ENCODE measurements at regions not wholly inside any gene's neighbourhood (a gene's known extent, or its start where the extent isn't known, plus 50 kb on each side); places are given as distances from the start of the nearest gene placed in this dataset.

- FAIRE-seq, result no peak
Observed at GRCh38 chr21:28639737-28640136, 352.9 kb downstream of the LTN1 start.

GRCh38 chr21:28636752-28637691 lies 355.7 kb downstream of the LTN1 start:
- FAIRE-seq, result no peak

GRCh38 chr21:28635541-28635940 lies 357.1 kb downstream of the LTN1 start:
- no peak for FAIRE-seq

- FAIRE-seq, result no peak
Observed at GRCh38 chr21:28633839-28634555, 358.7 kb downstream of the LTN1 start.

- FAIRE-seq, result no peak
Observed at GRCh38 chr21:28632755-28633408, 359.8 kb downstream of the LTN1 start.

- FAIRE-seq, result no peak
Observed at GRCh38 chr21:28627691-28628090, 365.0 kb downstream of the LTN1 start.

- FAIRE-seq, result no peak
Observed at GRCh38 chr21:28627261-28627660, 365.4 kb downstream of the LTN1 start.

GRCh38 chr21:28624626-28625025 lies 368.1 kb downstream of the LTN1 start:
- no peak for FAIRE-seq

- FAIRE-seq, result no peak
Observed at GRCh38 chr21:28617300-28617699, 375.4 kb downstream of the LTN1 start.

- FAIRE-seq, result no peak
Observed at GRCh38 chr21:28615276-28615675, 377.4 kb downstream of the LTN1 start.

- FAIRE-seq, result no peak
Observed at GRCh38 chr21:28614791-28615190, 377.9 kb downstream of the LTN1 start.

- FAIRE-seq, result no peak
Observed at GRCh38 chr21:28608646-28609045, 384.0 kb downstream of the LTN1 start.

- no peak for FAIRE-seq
Observed at GRCh38 chr21:28607545-28607944, 385.1 kb downstream of the LTN1 start.

GRCh38 chr21:28604946-28605537 lies 387.6 kb downstream of the LTN1 start:
- no peak for FAIRE-seq

- FAIRE-seq, result no peak
Observed at GRCh38 chr21:28602546-28602945, 390.1 kb downstream of the LTN1 start.

- FAIRE-seq, result no peak
Observed at GRCh38 chr21:28598214-28598613, 394.5 kb downstream of the LTN1 start.

- peak; percentile 66 for FAIRE-seq
Observed at GRCh38 chr21:28592205-28592865, 400.3 kb downstream of the LTN1 start.

- no peak for FAIRE-seq
Observed at GRCh38 chr21:28590676-28591075, 402.0 kb downstream of the LTN1 start.

- no peak for FAIRE-seq
Observed at GRCh38 chr21:28590026-28590425, 402.7 kb downstream of the LTN1 start.

GRCh38 chr21:28588997-28589396 lies 403.7 kb downstream of the LTN1 start:
- no peak for FAIRE-seq

- FAIRE-seq, result no peak
Observed at GRCh38 chr21:28587748-28588147, 404.9 kb downstream of the LTN1 start.

- FAIRE-seq, result no peak
Observed at GRCh38 chr21:28581976-28582375, 410.7 kb downstream of the LTN1 start.

All from endometrium (tissue), 2 donors.